ENCODE measurements at regions not wholly inside any gene's neighbourhood (a gene's known extent, or its start where the extent isn't known, plus 50 kb on each side); places are given as distances from the start of the nearest gene placed in this dataset.

DNA sequence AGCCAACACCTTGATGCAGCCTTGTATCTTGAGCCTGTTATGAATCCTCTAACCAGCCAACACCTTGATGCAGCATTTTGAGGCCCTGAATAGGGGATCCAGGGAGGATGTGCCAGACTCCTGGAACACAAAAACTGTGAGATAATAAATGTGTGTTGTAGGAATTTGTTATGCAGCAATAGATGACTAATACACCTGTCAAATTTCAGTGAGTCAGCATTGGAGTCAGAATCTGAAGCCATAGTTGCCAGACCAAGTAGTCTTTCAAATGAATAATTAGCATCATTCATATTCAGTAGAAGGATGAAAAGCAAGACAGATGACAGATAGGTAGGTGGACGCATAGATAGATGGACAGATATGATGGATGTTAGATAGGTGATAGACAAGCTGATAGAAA is 942.5 kb upstream of the SLC39A10 start:
- ATAC-seq (ENCODE audit: low read depth) (no peak), DNase-seq (ENCODE audit: low spot score) (no peak)
- Histone ChIP-seq H3K27me3 (ENCODE audit: insufficient read depth, poor library complexity, severe bottlenecking) (no peaks in the 10 kb centered on the region), H3K9me3 (ENCODE audit: severe bottlenecking) (no peaks in the 10 kb centered on the region), H3K36me3 (ENCODE audit: low read depth) (no peaks in the 10 kb centered on the region), H3K4me3 (ENCODE audit: severe bottlenecking) (no peak overlapping the region), H3K4me1 (ENCODE audit: insufficient read depth, poor library complexity, severe bottlenecking) (no peaks in the 10 kb centered on the region), H3K27ac (ENCODE audit: poor library complexity, severe bottlenecking) (no peak overlapping the region)
- TF ChIP-seq, protein P1, sequence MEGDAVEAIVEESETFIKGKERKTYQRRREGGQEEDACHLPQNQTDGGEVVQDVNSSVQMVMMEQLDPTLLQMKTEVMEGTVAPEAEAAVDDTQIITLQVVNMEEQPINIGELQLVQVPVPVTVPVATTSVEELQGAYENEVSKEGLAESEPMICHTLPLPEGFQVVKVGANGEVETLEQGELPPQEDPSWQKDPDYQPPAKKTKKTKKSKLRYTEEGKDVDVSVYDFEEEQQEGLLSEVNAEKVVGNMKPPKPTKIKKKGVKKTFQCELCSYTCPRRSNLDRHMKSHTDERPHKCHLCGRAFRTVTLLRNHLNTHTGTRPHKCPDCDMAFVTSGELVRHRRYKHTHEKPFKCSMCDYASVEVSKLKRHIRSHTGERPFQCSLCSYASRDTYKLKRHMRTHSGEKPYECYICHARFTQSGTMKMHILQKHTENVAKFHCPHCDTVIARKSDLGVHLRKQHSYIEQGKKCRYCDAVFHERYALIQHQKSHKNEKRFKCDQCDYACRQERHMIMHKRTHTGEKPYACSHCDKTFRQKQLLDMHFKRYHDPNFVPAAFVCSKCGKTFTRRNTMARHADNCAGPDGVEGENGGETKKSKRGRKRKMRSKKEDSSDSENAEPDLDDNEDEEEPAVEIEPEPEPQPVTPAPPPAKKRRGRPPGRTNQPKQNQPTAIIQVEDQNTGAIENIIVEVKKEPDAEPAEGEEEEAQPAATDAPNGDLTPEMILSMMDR (IDR thresholded peaks at IDR 0.05; ENCODE audit: poor library complexity, severe bottlenecking), result no peak

DNA sequence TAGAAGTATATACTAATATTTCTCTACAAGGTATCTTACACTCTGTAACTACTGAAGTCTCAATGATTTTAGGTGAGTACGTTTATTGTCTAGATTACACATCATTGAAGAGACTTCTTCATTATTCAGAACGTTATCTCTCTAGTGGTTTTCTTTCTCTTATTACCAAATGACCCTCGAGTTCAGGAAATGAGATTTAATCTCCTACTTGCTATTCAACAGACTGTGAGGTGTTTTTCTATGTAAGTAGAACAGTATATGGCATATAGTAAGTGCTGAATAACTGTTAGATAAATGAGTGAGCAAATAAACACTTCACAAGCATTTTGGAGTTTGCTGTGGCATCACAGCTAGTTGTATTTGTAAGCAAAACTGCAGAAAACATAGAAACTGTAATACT is 947.2 kb upstream of the SLC39A10 start:
- ATAC-seq (ENCODE audit: low read depth) (no peak), DNase-seq (ENCODE audit: low spot score) (no peak)
- Histone ChIP-seq H3K9me3 (ENCODE audit: severe bottlenecking) (no peaks in the 10 kb centered on the region), H3K27me3 (ENCODE audit: insufficient read depth, poor library complexity, severe bottlenecking) (no peaks in the 10 kb centered on the region), H3K27ac (ENCODE audit: poor library complexity, severe bottlenecking) (no peak overlapping the region), H3K4me3 (ENCODE audit: severe bottlenecking) (no peak overlapping the region), H3K36me3 (ENCODE audit: low read depth) (no peaks in the 10 kb centered on the region), H3K4me1 (ENCODE audit: insufficient read depth, poor library complexity, severe bottlenecking) (no peaks in the 10 kb centered on the region)
- TF ChIP-seq, protein P1 (IDR thresholded peaks at IDR 0.05; ENCODE audit: poor library complexity, severe bottlenecking), result no peak

DNA sequence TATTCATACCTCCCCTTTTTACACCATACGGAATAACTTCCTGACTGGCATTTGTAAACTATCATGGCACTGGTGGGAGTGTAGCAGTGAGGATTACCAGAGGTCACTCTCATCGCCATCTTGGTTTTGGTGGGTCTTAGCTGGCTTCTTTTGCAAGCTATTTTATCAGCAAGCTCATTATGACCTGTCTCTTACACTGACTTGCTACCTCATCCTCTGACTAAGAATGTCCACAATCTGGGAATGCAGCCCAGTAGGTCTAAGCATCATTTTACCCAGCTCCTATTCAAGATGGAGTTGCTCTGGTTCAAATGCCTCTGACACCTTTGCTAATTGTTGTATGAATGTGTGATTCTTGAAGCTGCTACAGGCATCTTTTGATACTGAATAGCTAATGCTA is 950.8 kb upstream of the SLC39A10 start:
- ATAC-seq (ENCODE audit: low read depth) (no peak), DNase-seq (ENCODE audit: low spot score) (no peak)
- TF ChIP-seq, protein P1 (IDR thresholded peaks at IDR 0.05; ENCODE audit: poor library complexity, severe bottlenecking), result no peak
- Histone ChIP-seq H3K36me3 (ENCODE audit: low read depth) (no peaks in the 10 kb centered on the region), H3K9me3 (ENCODE audit: severe bottlenecking) (no peaks in the 10 kb centered on the region), H3K4me1 (ENCODE audit: insufficient read depth, poor library complexity, severe bottlenecking) (no peaks in the 10 kb centered on the region), H3K27ac (ENCODE audit: poor library complexity, severe bottlenecking) (no peak overlapping the region), H3K27me3 (ENCODE audit: insufficient read depth, poor library complexity, severe bottlenecking) (no peaks in the 10 kb centered on the region), H3K4me3 (ENCODE audit: severe bottlenecking) (no peak overlapping the region)

DNA sequence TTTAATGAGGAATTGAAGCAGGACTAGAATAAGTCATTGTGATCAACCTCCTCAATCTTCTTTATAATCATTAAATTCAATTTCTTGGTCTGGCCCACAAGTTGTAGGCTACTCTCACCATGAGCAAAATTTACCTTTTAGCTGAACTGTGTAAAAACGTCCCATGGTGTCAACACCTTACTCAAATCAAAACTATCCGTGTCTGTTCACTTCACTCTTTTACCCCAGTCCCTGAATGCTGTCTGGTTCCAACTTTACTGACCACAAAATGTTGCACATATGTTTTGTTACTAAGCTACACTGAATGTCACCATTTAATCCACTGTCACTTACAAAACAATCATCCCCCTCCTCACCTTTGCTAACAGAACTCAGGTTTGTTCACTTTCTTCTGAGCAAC is 951.6 kb upstream of the SLC39A10 start:
- DNase-seq (ENCODE audit: low spot score) (no peak), ATAC-seq (ENCODE audit: low read depth) (no peak)
- Histone ChIP-seq H3K9me3 (ENCODE audit: severe bottlenecking) (no peaks in the 10 kb centered on the region), H3K36me3 (ENCODE audit: low read depth) (no peaks in the 10 kb centered on the region), H3K4me3 (ENCODE audit: severe bottlenecking) (no peak overlapping the region), H3K27me3 (ENCODE audit: insufficient read depth, poor library complexity, severe bottlenecking) (no peaks in the 10 kb centered on the region), H3K4me1 (ENCODE audit: insufficient read depth, poor library complexity, severe bottlenecking) (no peaks in the 10 kb centered on the region), H3K27ac (ENCODE audit: poor library complexity, severe bottlenecking) (no peak overlapping the region)
- TF ChIP-seq, protein P1 (IDR thresholded peaks at IDR 0.05; ENCODE audit: poor library complexity, severe bottlenecking), result no peak

DNA sequence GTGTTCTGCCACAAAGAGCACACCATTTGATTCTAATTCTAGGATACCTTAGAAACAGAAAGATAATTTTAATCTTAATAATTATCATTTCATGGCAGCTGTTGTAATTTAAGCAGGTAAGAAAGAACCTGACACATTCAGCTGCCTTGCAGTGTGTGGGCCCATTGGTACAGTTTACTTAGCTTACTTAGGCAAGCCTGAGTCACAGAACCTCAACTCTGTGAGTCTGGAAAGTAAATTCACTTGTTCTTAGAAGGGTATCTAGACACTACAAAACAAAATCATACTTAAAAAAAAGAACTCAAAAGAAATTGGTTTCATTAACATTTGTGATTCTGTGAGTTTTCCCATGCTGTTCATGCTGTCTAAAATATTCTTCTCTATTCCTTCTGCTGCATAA is 956.3 kb upstream of the SLC39A10 start:
- Histone ChIP-seq H3K36me3 (ENCODE audit: low read depth) (no peaks in the 10 kb centered on the region), H3K27ac (ENCODE audit: poor library complexity, severe bottlenecking) (no peak overlapping the region), H3K9me3 (ENCODE audit: severe bottlenecking) (no peaks in the 10 kb centered on the region), H3K27me3 (ENCODE audit: insufficient read depth, poor library complexity, severe bottlenecking) (no peaks in the 10 kb centered on the region), H3K4me3 (ENCODE audit: severe bottlenecking) (no peak overlapping the region), H3K4me1 (ENCODE audit: insufficient read depth, poor library complexity, severe bottlenecking) (no peaks in the 10 kb centered on the region)
- no peak for ATAC-seq (ENCODE audit: low read depth)
- no peak for DNase-seq (ENCODE audit: low spot score)
- TF ChIP-seq, protein P1 (IDR thresholded peaks at IDR 0.05; ENCODE audit: poor library complexity, severe bottlenecking), result no peak
